Mesodermal cell (in vitro differentiated cells): ENCODE measurements at regions not wholly inside any gene's neighbourhood (a gene's known extent, or its start where the extent isn't known, plus 50 kb on each side); places are given as distances from the start of the nearest gene placed in this dataset.

Experiments used
- H3K27ac ChIP-seq: 2 replicates; pipeline ENCODE4 v1.7.0; 2013; ENCODE audit warnings: mild to moderate bottlenecking, low read depth, low read length, moderate library complexity; ENCODE audit not compliant: severe bottlenecking
- H3K36me3 ChIP-seq: 2 replicates; pipeline ENCODE4 v1.7.1; 2013; ENCODE audit warnings: mild to moderate bottlenecking, low read length, moderate library complexity; ENCODE audit not compliant: control insufficient read depth, insufficient read depth
- H3K4me1 ChIP-seq: one replicate; pipeline ENCODE4 v1.7.1; 2013; ENCODE audit warnings: mild to moderate bottlenecking, low read length; ENCODE audit not compliant: insufficient read depth, control insufficient read depth, poor library complexity, severe bottlenecking
- H3K4me3 ChIP-seq: 2 replicates; pipeline ENCODE4 v1.7.0; 2013; ENCODE audit warnings: low read length, control low read depth, mild to moderate bottlenecking; ENCODE audit not compliant: insufficient read depth, poor library complexity, severe bottlenecking; ENCODE audit errors: extremely low read depth
- H3K9me3 ChIP-seq: 2 replicates; pipeline ENCODE4 v1.7.1; 2013; ENCODE audit warnings: mild to moderate bottlenecking, low read length, moderate library complexity; ENCODE audit not compliant: control insufficient read depth
- WGBS, 2 experiments: methylation state at CpG; one replicate each; pipeline ENCODE4 v1.1.5; 2013; ENCODE audit warnings: missing lambda C conversion rate in 2 of 2; ENCODE audit not compliant: insufficient coverage in 2 of 2; 5-methylcytosine and 5-hydroxymethylcytosine counted together

- H3K9me3 ChIP-seq = no peaks in the 10 kb centered on the region
- no peak overlapping the region for H3K27ac ChIP-seq
- H3K36me3 ChIP-seq = no peaks in the 10 kb centered on the region
- peaks cover 20% of the 10 kb centered on the region for H3K4me1 ChIP-seq
- H3K4me3 ChIP-seq = no peak overlapping the region
- 100% methylated on average over 1 of the region's 3 CpGs; no CpG with 5 or more reads in 1 of the 2 experiments for WGBS, 2 experiments
Observed at GRCh38 chr2:172244419-172245130, 141.9 kb upstream of the DLX2 start.

DNA sequence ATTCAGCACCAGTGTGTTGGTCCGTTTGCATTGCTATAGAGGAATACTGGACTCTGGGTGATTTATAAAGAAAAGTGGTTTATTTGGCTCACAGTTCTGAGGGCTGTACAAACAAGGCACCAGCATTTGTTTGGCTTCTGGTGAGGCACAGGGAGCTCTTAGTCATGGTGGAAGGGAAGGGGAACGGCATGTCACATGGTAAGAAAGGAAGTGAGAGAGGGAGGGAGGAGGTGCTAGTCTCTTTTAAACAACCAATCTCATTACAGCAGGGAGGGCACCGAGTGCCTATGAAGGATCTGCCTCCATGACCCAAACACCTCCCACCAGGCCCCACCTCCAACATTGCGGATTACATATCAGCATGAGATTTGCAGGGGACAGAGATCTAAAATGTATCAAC, 143.9 kb upstream of the DLX2 start:
- 93 to 96% methylated on average over 1 to 3 of the region's 4 CpGs for WGBS, 2 experiments
- no peaks in the 10 kb centered on the region for H3K9me3 ChIP-seq
- no peak overlapping the region for H3K27ac ChIP-seq
- H3K36me3 ChIP-seq = no peaks in the 10 kb centered on the region
- no peak overlapping the region for H3K4me3 ChIP-seq
- H3K4me1 ChIP-seq = peaks cover 35% of the 10 kb centered on the region

DNA sequence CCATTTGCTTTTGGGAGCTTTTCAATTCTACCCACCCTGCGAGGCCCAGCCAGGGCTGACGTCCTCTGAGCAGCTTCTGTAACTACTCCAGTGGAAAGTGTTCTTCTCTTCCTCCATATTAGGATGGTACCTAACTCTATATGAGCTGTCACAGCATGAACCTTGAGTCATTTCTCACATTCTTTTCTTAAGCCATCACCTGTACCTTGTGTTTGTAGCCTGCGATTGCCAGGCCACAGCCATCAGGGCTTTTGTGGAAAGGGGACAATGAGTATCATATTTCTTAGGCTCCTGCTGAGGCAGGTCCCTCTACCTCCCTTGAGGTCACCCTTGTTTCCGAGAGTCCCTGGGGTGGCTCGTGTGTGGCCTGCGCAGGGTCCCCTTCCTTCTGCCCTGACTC, 144.5 kb upstream of the DLX2 start:
- Histone ChIP-seq H3K4me3 (no peak overlapping the region), H3K27ac (no peak overlapping the region)
- 89 to 94% methylated on average over 3 to 5 of the region's 6 CpGs for WGBS, 2 experiments

GRCh38 chr2:172248381-172248780, 145.7 kb upstream of the DLX2 start:
- 74 to 100% methylated on average over 1 to 3 of the region's 4 CpGs for WGBS, 2 experiments
- Histone ChIP-seq H3K27ac (peak overlapping the region; percentile 55), H3K36me3 (no peaks in the 10 kb centered on the region), H3K9me3 (no peaks in the 10 kb centered on the region), H3K4me3 (no peak overlapping the region), H3K4me1 (peaks cover 52% of the 10 kb centered on the region)

More for the DNA sequence above, 144.5 kb upstream of the DLX2 start:
- no peaks in the 10 kb centered on the region for H3K36me3 ChIP-seq
- H3K9me3 ChIP-seq = no peaks in the 10 kb centered on the region
- peaks cover 40% of the 10 kb centered on the region for H3K4me1 ChIP-seq

GRCh38 chr2:172248785-172249187, 146.1 kb upstream of the DLX2 start:
- Histone ChIP-seq H3K36me3 (no peaks in the 10 kb centered on the region), H3K27ac (peak overlapping the region; percentile 55), H3K4me3 (no peak overlapping the region), H3K9me3 (no peaks in the 10 kb centered on the region), H3K4me1 (peaks cover 56% of the 10 kb centered on the region)
- 40 to 80% methylated on average over 1 of the region's 1 CpG for WGBS, 2 experiments

- no peak overlapping the region for H3K4me3 ChIP-seq
- peak overlapping the region; percentile 55 for H3K27ac ChIP-seq
- peaks cover 61% of the 10 kb centered on the region for H3K4me1 ChIP-seq
- no CpG with 5 or more reads among the region's 2 CpGs for WGBS, 2 experiments
- no peaks in the 10 kb centered on the region for H3K36me3 ChIP-seq
- H3K9me3 ChIP-seq = no peaks in the 10 kb centered on the region
Observed at GRCh38 chr2:172249334-172249733, 146.6 kb upstream of the DLX2 start.

- Histone ChIP-seq H3K4me3 (no peak overlapping the region), H3K27ac (peak overlapping the region; percentile 50)
Observed at GRCh38 chr2:172249986-172250385, 147.3 kb upstream of the DLX2 start.

DNA sequence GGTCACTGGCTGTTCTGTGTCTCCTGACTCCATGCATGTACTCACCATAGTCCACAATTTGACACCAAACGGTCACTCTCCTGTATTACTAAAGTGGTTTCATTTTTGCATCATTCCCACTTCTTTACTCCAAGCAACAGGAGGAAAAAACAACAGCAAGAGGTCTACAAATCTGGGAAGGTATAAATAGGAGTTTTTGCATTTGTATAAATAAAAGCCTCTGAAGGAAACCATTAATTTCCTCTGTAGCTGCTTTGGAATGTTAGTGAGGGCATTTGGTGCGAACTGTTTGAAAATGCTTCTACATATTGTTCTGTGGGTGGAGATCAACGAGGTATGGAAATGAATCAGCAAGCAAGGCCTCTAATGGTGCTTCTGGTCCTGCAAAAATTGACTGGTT, 148.5 kb upstream of the DLX2 start:
- 44 to 64% methylated on average over 2 of the region's 3 CpGs for WGBS, 2 experiments
- H3K36me3 ChIP-seq = no peaks in the 10 kb centered on the region
- no peak overlapping the region for H3K4me3 ChIP-seq
- H3K9me3 ChIP-seq = no peaks in the 10 kb centered on the region
- H3K4me1 ChIP-seq = peaks cover 60% of the 10 kb centered on the region
- peak overlapping the region; percentile 30 for H3K27ac ChIP-seq

More at GRCh38 chr2:172249986-172250385, 147.3 kb upstream of the DLX2 start:
- Histone ChIP-seq H3K36me3 (no peaks in the 10 kb centered on the region), H3K9me3 (no peaks in the 10 kb centered on the region), H3K4me1 (peaks cover 60% of the 10 kb centered on the region)

GRCh38 chr2:172252154-172252553, 149.5 kb upstream of the DLX2 start:
- H3K27ac ChIP-seq = peak overlapping the region; percentile 95

GRCh38 chr2:172253190-172254052, 150.7 kb upstream of the DLX2 start:
- H3K36me3 ChIP-seq = no peaks in the 10 kb centered on the region
- H3K4me1 ChIP-seq = peaks cover 59% of the 10 kb centered on the region
- 75 to 76% methylated on average over 14 to 16 of the region's 16 CpGs for WGBS, 2 experiments
- no peaks in the 10 kb centered on the region for H3K9me3 ChIP-seq
- H3K4me3 ChIP-seq = no peak overlapping the region
- peak overlapping the region; percentile 95 for H3K27ac ChIP-seq

More at GRCh38 chr2:172252154-172252553, 149.5 kb upstream of the DLX2 start:
- whole genome bisulfite sequencing, 2 experiments = 95 to 98% methylated on average over 10 of the region's 12 CpGs
- Histone ChIP-seq H3K4me3 (no peak overlapping the region), H3K4me1 (peaks cover 60% of the 10 kb centered on the region), H3K9me3 (no peaks in the 10 kb centered on the region), H3K36me3 (no peaks in the 10 kb centered on the region)

DNA sequence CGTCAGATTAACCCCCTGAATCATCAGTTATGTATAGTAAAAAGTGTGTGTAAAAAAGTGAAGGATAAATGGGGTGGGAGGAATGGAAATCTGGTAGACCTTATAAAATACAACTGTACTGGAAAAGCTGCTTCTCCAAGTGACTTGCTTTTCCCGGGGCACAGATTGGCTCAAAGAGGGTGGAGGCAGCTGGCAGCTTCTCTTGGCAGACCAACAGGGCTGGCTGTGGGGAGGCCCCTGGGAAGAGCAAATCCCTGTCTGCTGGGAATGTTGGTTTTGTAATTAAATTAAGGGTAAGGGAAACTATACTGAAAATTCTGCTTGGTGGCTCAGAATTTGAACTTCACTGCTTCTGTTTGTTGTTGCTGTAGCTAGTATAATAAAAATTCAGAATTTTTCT, 154.2 kb upstream of the DLX2 start:
- Histone ChIP-seq H3K27ac (no peak overlapping the region), H3K9me3 (no peaks in the 10 kb centered on the region), H3K4me1 (peaks cover 37% of the 10 kb centered on the region), H3K4me3 (no peak overlapping the region), H3K36me3 (no peaks in the 10 kb centered on the region)
- no CpG with 5 or more reads among the region's 2 CpGs for WGBS, 2 experiments
